Posterior vena cava (tissue), 2 donors: ENCODE measurements at regions not wholly inside any gene's neighbourhood (a gene's known extent, or its start where the extent isn't known, plus 50 kb on each side); places are given as distances from the start of the nearest gene placed in this dataset.

Experiments
- DNase-seq: peaks from one replicate; pipeline ENCODE4 v3.0.0-alpha.2; 2020; ENCODE audit warnings: low spot score
- intact Hi-C, 2 donors: fragments of 100-400 bp; cut with DNase I; formaldehyde crosslinking; loops; one replicate each; pipeline versions ENCODE4 v1.14.1 to v1.14.2; 2022 to 2023
- donor health status: DM: yes; HTN: yes; CAD: no.
- donor health status: DM: yes; HTN: yes; CAD: no.

GRCh38 chr7:47696152-47696710 is 114.3 kb upstream of the TNS3 start:
- intact Hi-C loops = no loop called here

GRCh38 chr7:47693216-47693615 is 111.3 kb upstream of the TNS3 start:
- intact Hi-C loops = no loop called here
- DNase-seq = no peak

More at GRCh38 chr7:47696152-47696710, 114.3 kb upstream of the TNS3 start:
- no peak for DNase-seq

GRCh38 chr7:47691988-47692387 is 110.1 kb upstream of the TNS3 start:
- DNase-seq = no peak
- intact Hi-C loops = no loop called here

GRCh38 chr7:47690902-47691558 is 109.1 kb upstream of the TNS3 start:
- no peak for DNase-seq
- intact Hi-C loops = no loop called here

GRCh38 chr7:47689558-47689957 is 107.6 kb upstream of the TNS3 start:
- no peak for DNase-seq
- intact Hi-C loops = no loop called here

GRCh38 chr7:47688311-47689100 is 106.6 kb upstream of the TNS3 start:
- no peak for DNase-seq
- intact Hi-C loops = no loop called here

GRCh38 chr7:47685712-47686376 is 103.9 kb upstream of the TNS3 start:
- intact Hi-C loops = no loop called here
- no peak for DNase-seq

- intact Hi-C loops = no loop called here
- no peak for DNase-seq
These were observed 103.2 kb upstream of the TNS3 start for GRCh38 chr7:47685151-47685550.

- intact Hi-C loops = no loop called here
These were observed 102.8 kb upstream of the TNS3 start for GRCh38 chr7:47684728-47685127.

GRCh38 chr7:47683485-47683898 is 101.6 kb upstream of the TNS3 start:
- DNase-seq = no peak
- intact Hi-C loops = no loop called here

More at GRCh38 chr7:47684728-47685127, 102.8 kb upstream of the TNS3 start:
- no peak for DNase-seq

- intact Hi-C loops = no loop called here
- DNase-seq = no peak
These were observed 101.0 kb upstream of the TNS3 start for GRCh38 chr7:47682874-47683273.

- intact Hi-C loops = no loop called here
- no peak for DNase-seq
These were observed 99.4 kb upstream of the TNS3 start for GRCh38 chr7:47681249-47681810.

GRCh38 chr7:47678641-47679380 is 96.9 kb upstream of the TNS3 start:
- intact Hi-C loops = no loop called here
- DNase-seq = no peak

- intact Hi-C loops = no loop called here
These were observed 95.8 kb upstream of the TNS3 start for GRCh38 chr7:47677664-47678063.

GRCh38 chr7:47677093-47677492 is 95.2 kb upstream of the TNS3 start:
- intact Hi-C loops = no loop called here
- no peak for DNase-seq

More at GRCh38 chr7:47677664-47678063, 95.8 kb upstream of the TNS3 start:
- DNase-seq = no peak

GRCh38 chr7:47672977-47673381 is 91.1 kb upstream of the TNS3 start:
- no peak for DNase-seq

GRCh38 chr7:47672271-47672791 is 90.4 kb upstream of the TNS3 start:
- DNase-seq = no peak
- intact Hi-C loops = no loop called here

More at GRCh38 chr7:47672977-47673381, 91.1 kb upstream of the TNS3 start:
- intact Hi-C loops = no loop called here

GRCh38 chr7:47671358-47671757 is 89.4 kb upstream of the TNS3 start:
- no peak for DNase-seq
- intact Hi-C loops = no loop called here

GRCh38 chr7:47670729-47671128 is 88.8 kb upstream of the TNS3 start:
- intact Hi-C loops = no loop called here
- no peak for DNase-seq
